ENCODE measurements at regions not wholly inside any gene's neighbourhood (a gene's known extent, or its start where the extent isn't known, plus 50 kb on each side); places are given as distances from the start of the nearest gene placed in this dataset.

DNA sequence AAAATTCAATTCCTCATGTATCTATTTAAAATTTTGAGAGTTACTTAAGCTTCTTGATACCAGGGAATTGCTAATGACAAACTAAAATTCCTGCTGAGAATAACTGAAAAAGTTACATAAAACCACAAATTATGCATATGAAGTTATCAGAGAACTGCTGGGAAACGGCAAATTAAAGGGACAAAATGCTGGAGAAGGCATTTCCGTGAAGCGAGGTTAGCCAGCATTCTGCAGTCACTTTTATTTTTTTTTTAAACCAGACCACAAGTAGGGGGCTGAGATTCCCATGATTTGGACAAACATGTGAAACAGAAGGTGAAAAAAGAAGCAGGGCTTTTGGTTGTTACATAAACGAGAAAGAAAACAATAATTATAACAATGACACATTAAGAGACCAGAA is 737.6 kb upstream of the CHRM3 start:
- TF ChIP-seq, protein P1, sequence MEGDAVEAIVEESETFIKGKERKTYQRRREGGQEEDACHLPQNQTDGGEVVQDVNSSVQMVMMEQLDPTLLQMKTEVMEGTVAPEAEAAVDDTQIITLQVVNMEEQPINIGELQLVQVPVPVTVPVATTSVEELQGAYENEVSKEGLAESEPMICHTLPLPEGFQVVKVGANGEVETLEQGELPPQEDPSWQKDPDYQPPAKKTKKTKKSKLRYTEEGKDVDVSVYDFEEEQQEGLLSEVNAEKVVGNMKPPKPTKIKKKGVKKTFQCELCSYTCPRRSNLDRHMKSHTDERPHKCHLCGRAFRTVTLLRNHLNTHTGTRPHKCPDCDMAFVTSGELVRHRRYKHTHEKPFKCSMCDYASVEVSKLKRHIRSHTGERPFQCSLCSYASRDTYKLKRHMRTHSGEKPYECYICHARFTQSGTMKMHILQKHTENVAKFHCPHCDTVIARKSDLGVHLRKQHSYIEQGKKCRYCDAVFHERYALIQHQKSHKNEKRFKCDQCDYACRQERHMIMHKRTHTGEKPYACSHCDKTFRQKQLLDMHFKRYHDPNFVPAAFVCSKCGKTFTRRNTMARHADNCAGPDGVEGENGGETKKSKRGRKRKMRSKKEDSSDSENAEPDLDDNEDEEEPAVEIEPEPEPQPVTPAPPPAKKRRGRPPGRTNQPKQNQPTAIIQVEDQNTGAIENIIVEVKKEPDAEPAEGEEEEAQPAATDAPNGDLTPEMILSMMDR (IDR thresholded peaks at IDR 0.05) = no peak
- no peak for TF ChIP-seq POLR2A (IDR thresholded peaks at IDR 0.05)
